ENCODE measurements at regions not wholly inside any gene's neighbourhood (a gene's known extent, or its start where the extent isn't known, plus 50 kb on each side); places are given as distances from the start of the nearest gene placed in this dataset.

DNA sequence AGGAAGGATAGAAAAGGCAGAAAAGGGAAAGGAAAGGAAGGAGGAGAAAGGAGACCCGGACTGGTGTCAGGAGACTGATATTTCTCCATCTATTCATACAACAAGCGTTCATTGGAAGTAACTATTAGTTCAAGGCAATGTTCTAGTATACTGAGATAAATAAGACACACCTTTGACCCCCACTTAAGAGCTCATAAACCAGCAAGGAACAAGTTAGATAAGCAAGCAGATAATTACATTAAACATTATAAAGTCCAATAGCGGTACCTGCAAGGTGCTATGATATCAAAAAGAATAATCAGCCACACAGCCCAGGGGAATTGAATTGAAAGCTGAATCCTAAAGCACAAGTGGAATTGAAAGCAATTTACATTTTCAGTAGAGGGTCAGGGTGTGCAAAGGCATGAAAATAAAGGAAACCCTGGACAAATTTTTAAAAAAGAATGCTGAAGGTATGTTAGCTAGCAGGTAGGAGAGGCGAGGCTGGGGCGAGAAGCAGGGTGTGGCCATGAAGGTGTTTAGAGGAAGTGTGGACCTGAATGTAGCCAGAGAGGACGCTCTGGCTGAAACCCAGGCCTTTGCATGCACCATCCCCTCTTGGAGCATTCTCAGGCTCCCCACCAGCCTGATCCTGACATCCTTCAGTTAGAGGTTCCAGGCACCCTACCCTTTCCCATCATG lies 200.0 kb downstream of the SETD4 start:
- no peak overlapping the region for H3K4me3 ChIP-seq
- ATAC-seq (no peak), DNase-seq (no peak)
- no peaks in the 10 kb centered on the region for H3K27me3 ChIP-seq
- TF ChIP-seq, protein P1, sequence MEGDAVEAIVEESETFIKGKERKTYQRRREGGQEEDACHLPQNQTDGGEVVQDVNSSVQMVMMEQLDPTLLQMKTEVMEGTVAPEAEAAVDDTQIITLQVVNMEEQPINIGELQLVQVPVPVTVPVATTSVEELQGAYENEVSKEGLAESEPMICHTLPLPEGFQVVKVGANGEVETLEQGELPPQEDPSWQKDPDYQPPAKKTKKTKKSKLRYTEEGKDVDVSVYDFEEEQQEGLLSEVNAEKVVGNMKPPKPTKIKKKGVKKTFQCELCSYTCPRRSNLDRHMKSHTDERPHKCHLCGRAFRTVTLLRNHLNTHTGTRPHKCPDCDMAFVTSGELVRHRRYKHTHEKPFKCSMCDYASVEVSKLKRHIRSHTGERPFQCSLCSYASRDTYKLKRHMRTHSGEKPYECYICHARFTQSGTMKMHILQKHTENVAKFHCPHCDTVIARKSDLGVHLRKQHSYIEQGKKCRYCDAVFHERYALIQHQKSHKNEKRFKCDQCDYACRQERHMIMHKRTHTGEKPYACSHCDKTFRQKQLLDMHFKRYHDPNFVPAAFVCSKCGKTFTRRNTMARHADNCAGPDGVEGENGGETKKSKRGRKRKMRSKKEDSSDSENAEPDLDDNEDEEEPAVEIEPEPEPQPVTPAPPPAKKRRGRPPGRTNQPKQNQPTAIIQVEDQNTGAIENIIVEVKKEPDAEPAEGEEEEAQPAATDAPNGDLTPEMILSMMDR (IDR thresholded peaks at IDR 0.05), result no peak
- H3K4me1 ChIP-seq, result no peaks in the 10 kb centered on the region
- no peaks in the 10 kb centered on the region for H3K9me3 ChIP-seq
- intact Hi-C loops (cut with DNase I), result no loop called here
- H3K27ac ChIP-seq, result no peak overlapping the region
- H3K36me3 ChIP-seq, result no peaks in the 10 kb centered on the region

DNA sequence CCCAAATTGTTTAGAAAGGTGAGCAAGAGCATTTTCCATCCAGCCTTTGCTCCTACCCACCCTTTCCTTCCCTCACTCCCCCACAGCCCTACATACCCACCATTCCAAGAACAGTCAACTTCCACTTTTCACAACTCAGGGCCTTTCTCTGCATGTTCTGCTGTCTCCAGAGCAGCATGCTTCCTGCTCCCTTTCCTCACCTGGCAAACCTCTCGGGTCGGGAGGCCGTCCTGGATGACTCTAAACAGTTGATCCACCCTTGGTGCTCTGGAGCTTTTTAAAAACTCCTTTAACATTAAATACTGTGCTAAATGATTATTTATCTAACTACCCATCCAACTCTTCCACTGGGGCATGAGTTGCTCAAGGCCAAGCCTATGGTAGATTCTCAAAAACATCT lies 200.6 kb downstream of the SETD4 start:
- ATAC-seq, result no peak
- Histone ChIP-seq H3K4me1 (no peaks in the 10 kb centered on the region), H3K9me3 (no peaks in the 10 kb centered on the region), H3K36me3 (no peaks in the 10 kb centered on the region), H3K27me3 (no peaks in the 10 kb centered on the region), H3K27ac (no peak overlapping the region), H3K4me3 (no peak overlapping the region)
- TF ChIP-seq, protein P1 (IDR thresholded peaks at IDR 0.05), result no peak
- DNase-seq, result no peak
- intact Hi-C loops (cut with DNase I), result no loop called here

DNA sequence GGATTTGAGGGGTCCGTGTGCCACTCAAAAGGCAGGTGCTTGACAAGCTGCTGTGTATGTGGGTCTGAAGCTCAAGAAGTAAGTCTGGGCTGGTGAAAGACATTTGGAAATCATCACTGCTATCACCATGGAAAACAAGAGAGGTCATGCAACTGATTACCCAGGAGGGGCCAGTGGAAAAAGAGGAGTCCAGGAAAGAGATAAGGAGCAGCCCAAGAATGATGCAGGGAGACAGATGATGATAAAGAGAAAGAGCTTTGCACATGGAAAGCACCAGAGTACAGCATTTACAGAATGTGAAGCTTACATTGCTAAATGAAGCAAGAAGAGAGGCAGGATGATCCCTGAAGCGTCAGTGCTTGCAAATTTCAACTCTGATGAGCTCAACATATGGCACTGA lies 203.2 kb downstream of the SETD4 start:
- H3K4me1 ChIP-seq, result no peaks in the 10 kb centered on the region
- no peak overlapping the region for H3K27ac ChIP-seq
- H3K27me3 ChIP-seq, result no peaks in the 10 kb centered on the region
- intact Hi-C loops (cut with DNase I), result no loop called here
- H3K36me3 ChIP-seq, result no peaks in the 10 kb centered on the region
- ATAC-seq (no peak), DNase-seq (no peak)
- TF ChIP-seq, protein P1 (IDR thresholded peaks at IDR 0.05), result no peak
- H3K4me3 ChIP-seq, result no peak overlapping the region
- no peaks in the 10 kb centered on the region for H3K9me3 ChIP-seq

DNA sequence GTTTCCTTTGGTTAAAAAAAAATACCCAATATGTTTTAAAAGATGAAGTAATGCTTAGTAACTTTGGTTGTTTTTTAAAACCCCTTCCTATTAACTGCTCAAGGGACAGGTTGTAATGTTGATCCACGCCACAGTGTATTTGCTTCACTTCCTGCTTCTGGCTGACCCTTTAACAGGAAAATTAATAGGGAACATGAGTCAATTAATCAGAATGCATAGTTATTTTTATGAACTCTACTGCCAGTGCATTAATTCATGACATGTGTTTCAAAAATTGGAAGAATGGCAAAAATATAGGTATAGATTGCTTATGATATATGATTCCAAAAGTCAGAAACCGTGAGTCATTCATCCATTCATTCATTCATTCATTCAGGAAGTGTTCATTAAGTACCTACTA lies 204.8 kb downstream of the SETD4 start:
- Histone ChIP-seq H3K9me3 (no peaks in the 10 kb centered on the region), H3K27ac (no peak overlapping the region), H3K36me3 (no peaks in the 10 kb centered on the region), H3K27me3 (no peaks in the 10 kb centered on the region), H3K4me3 (no peak overlapping the region), H3K4me1 (peaks cover 2% of the 10 kb centered on the region)
- intact Hi-C loops (cut with DNase I), result no loop called here
- TF ChIP-seq, protein P1 (IDR thresholded peaks at IDR 0.05), result no peak
- ATAC-seq (no peak), DNase-seq (no peak)

DNA sequence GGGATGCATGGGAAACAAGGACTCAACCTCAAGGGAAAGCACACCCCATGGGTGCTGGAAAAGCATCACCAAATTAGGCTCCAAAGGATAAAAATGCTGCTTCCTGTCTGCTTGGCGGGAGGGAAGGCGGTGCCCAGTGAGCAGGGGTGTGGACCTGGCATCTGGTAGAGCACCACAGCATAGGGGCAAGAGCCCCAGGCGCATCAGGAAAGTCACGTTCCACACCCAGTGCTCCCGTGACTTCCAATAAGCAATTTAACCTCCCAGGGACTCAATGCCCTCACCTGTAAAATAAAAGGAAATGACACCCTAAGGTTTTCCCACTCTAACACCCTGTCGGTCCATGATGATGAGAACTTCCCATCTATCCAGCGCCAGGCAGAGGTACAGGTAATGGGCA lies 206.0 kb downstream of the SETD4 start:
- Histone ChIP-seq H3K27me3 (no peaks in the 10 kb centered on the region), H3K36me3 (no peaks in the 10 kb centered on the region), H3K4me3 (no peak overlapping the region), H3K9me3 (no peaks in the 10 kb centered on the region), H3K4me1 (peaks cover 4% of the 10 kb centered on the region), H3K27ac (no peak overlapping the region)
- TF ChIP-seq, protein P1 (IDR thresholded peaks at IDR 0.05), result no peak
- DNase-seq (no peak), ATAC-seq (no peak)
- intact Hi-C loops (cut with DNase I), result no loop called here

Measured in upper lobe of right lung (tissue), 1 donor.